ENCODE measurements at regions not wholly inside any gene's neighbourhood (a gene's known extent, or its start where the extent isn't known, plus 50 kb on each side); places are given as distances from the start of the nearest gene placed in this dataset.
"Not testable (repeated sequence)": the region's sequence is repeated elsewhere in the genome, so short reads cannot be mapped to it uniquely, and the experiment has no call there.

- not testable (repeated sequence) for H3K4me3 Mint-ChIP-seq; H3K27me3 Mint-ChIP-seq; H3K4me1 Mint-ChIP-seq (ENCODE audit: unreplicated experiment); H3K27ac Mint-ChIP-seq; H3K9me3 Mint-ChIP-seq; DNase-seq (ENCODE audit: extremely low spot score, unreplicated experiment); H3K36me3 Mint-ChIP-seq
These were observed 310.0 kb downstream of the FOXD4L4 start for GRCh38 chr9:66046992-66047391.

DNA sequence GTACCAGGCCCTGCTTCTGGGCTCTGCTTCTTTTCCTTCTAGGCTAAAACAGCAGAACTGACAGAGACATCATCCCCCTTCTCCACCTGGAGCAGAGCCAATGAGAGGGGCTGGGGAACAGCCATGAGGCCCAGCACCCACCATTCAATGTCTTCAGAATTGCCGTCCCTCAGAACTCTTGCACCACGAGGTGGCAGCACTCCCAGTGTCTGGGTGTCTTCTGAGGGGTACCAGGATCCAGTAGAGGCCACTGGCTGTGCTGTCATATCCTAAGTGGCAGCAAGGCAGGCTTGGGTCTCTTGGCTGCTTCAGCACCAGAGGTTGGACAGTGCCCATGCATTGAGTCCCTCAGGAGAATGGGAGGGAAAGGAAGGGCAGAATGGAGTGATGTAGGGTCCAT, 312.8 kb downstream of the FOXD4L4 start:
- not testable (repeated sequence) for H3K4me1 Mint-ChIP-seq (ENCODE audit: unreplicated experiment); H3K9me3 Mint-ChIP-seq; H3K27me3 Mint-ChIP-seq; DNase-seq (ENCODE audit: extremely low spot score, unreplicated experiment); H3K27ac Mint-ChIP-seq; H3K4me3 Mint-ChIP-seq; H3K36me3 Mint-ChIP-seq

GRCh38 chr9:66054705-66055104, 317.8 kb downstream of the FOXD4L4 start:
- H3K4me1 Mint-ChIP-seq (ENCODE audit: unreplicated experiment); DNase-seq (ENCODE audit: extremely low spot score, unreplicated experiment); H3K4me3 Mint-ChIP-seq; H3K27ac Mint-ChIP-seq; H3K9me3 Mint-ChIP-seq; H3K27me3 Mint-ChIP-seq; H3K36me3 Mint-ChIP-seq: not testable (repeated sequence)

DNA sequence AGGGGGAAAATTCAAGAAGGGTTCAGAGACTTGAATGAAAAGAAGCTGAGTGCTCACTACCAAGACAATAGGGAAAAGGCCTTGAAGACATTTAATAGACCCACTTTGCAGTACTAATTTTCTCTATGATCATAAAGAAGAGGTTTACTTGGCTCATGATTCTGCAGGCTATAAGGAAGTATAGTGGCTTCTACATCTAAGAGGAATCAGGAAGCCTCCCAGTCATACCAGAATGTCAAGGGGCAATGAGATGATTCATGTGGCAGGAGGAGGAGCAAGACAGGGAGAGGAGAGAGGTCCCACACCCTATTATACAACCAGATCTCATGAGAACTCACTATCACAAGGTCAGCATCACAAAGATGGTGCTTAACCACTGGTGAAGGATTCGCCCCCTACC, 323.7 kb downstream of the FOXD4L4 start:
- H3K36me3 Mint-ChIP-seq; H3K4me3 Mint-ChIP-seq; DNase-seq (ENCODE audit: extremely low spot score, unreplicated experiment); H3K9me3 Mint-ChIP-seq; H3K27me3 Mint-ChIP-seq; H3K4me1 Mint-ChIP-seq (ENCODE audit: unreplicated experiment); H3K27ac Mint-ChIP-seq: not testable (repeated sequence)

DNA sequence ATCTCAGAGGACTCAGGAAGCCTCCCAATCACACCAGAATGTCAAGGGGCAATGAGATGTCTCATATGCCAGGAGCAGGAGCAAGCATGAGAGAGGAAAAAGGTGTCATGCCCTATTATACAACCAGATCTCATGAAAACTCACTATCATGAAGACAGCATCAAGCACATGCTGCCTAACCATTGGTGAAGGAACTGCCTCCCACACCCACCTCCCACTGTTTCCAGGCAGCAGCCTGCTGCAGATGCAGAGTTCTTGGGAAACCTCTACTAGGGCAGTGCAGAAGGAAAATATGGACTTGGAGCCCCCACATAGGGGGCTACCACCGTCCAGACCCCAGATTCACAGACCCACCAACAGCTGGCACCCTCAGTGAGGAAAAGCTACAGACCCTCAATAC, 326.9 kb downstream of the FOXD4L4 start:
- H3K36me3 Mint-ChIP-seq = not testable (repeated sequence)

GRCh38 chr9:66065735-66066134, 328.8 kb downstream of the FOXD4L4 start:
- H3K4me3 Mint-ChIP-seq; H3K27ac Mint-ChIP-seq; H3K27me3 Mint-ChIP-seq; H3K4me1 Mint-ChIP-seq (ENCODE audit: unreplicated experiment); H3K36me3 Mint-ChIP-seq; H3K9me3 Mint-ChIP-seq: not testable (repeated sequence)
- DNase-seq (ENCODE audit: extremely low spot score, unreplicated experiment) = peak; percentile 36

More for the DNA sequence above, 326.9 kb downstream of the FOXD4L4 start:
- DNase-seq (ENCODE audit: extremely low spot score, unreplicated experiment); H3K27ac Mint-ChIP-seq; H3K27me3 Mint-ChIP-seq; H3K4me1 Mint-ChIP-seq (ENCODE audit: unreplicated experiment); H3K9me3 Mint-ChIP-seq; H3K4me3 Mint-ChIP-seq: not testable (repeated sequence)

DNA sequence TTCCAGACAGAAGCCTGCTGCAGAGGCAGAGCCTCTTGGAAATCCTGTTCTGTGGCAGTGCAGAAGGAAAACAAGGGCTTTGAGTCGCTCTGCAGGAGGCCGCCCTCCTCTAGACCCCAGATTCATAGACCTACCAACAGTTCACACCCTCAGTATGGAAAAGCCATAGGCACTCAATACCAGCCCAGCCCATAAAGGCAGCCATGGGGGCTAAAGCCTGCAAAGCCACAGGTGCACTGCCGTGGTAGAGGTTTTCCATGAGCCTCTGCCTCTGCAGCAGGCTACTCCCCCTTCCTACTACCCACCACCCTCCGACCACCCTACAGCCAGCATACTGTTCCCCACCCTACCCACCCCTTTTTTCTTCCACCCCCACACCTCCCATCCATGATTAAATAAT, 330.3 kb downstream of the FOXD4L4 start:
- DNase-seq (ENCODE audit: extremely low spot score, unreplicated experiment) = peak; percentile 66
- H3K36me3 Mint-ChIP-seq; H3K4me3 Mint-ChIP-seq; H3K9me3 Mint-ChIP-seq; H3K27me3 Mint-ChIP-seq; H3K27ac Mint-ChIP-seq; H3K4me1 Mint-ChIP-seq (ENCODE audit: unreplicated experiment): not testable (repeated sequence)

DNA sequence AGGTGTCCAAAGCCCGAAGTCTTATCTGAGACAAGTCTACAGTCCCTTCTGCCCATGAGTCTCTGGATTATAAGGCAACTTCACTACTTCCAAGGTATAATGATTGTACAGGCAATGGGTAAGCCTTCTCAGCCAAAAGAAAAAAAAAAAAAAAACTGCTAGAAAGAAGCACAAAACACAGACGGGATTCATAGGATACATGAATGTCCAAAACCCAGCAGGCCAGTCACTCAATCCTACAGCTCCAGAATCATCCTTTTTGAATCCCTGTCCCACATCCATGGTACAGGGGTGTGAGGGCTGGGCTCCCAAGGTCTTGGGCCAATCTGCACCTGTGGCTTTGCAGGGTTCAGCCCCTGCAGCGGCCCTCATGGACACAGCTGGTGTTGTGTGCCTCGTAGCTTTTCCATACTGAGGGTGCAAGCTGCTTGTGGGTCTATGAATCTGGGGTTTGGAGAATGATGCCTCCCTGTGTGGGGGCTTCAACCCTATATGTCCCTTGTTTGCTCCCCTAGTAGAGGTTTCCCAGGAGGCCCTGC, 331.6 kb downstream of the FOXD4L4 start:
- H3K27me3 Mint-ChIP-seq; H3K9me3 Mint-ChIP-seq; H3K4me1 Mint-ChIP-seq (ENCODE audit: unreplicated experiment); H3K27ac Mint-ChIP-seq; H3K36me3 Mint-ChIP-seq; H3K4me3 Mint-ChIP-seq: not testable (repeated sequence)
- peak; percentile 2 for DNase-seq (ENCODE audit: extremely low spot score, unreplicated experiment)

GRCh38 chr9:66069025-66069424, 332.1 kb downstream of the FOXD4L4 start:
- not testable (repeated sequence) for H3K4me1 Mint-ChIP-seq (ENCODE audit: unreplicated experiment); H3K27ac Mint-ChIP-seq; H3K9me3 Mint-ChIP-seq; H3K27me3 Mint-ChIP-seq; H3K36me3 Mint-ChIP-seq; H3K4me3 Mint-ChIP-seq
- peak; percentile 42 for DNase-seq (ENCODE audit: extremely low spot score, unreplicated experiment)

DNA sequence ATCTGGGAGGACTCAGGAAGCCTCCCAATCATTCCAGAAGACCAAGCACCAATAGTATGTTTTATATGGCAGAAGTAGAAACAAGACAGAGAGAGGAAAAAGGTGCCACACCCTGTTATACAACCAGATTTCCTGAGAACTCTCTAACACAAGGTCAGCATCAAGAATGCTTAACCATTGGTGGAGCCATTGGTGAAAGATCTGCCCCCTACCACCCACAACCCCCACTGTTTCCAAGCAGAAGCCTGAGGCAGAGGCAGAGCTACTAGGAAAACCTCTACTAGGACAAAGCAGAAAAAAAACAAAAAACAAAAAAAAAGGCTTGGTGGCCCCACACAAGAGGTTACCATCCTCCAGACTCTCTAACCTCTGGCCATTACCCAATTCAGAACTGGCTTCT, 336.2 kb downstream of the FOXD4L4 start:
- H3K9me3 Mint-ChIP-seq; DNase-seq (ENCODE audit: extremely low spot score, unreplicated experiment); H3K27me3 Mint-ChIP-seq; H3K36me3 Mint-ChIP-seq; H3K4me1 Mint-ChIP-seq (ENCODE audit: unreplicated experiment); H3K27ac Mint-ChIP-seq; H3K4me3 Mint-ChIP-seq: not testable (repeated sequence)

GRCh38 chr9:66082811-66083210, 345.9 kb downstream of the FOXD4L4 start:
- H3K27me3 Mint-ChIP-seq; DNase-seq (ENCODE audit: extremely low spot score, unreplicated experiment); H3K4me1 Mint-ChIP-seq (ENCODE audit: unreplicated experiment); H3K36me3 Mint-ChIP-seq; H3K9me3 Mint-ChIP-seq; H3K4me3 Mint-ChIP-seq; H3K27ac Mint-ChIP-seq: not testable (repeated sequence)

All from type B pancreatic cell (in vitro differentiated cells).